GM10248 (cell line): ENCODE measurements at regions not wholly inside any gene's neighbourhood (a gene's known extent, or its start where the extent isn't known, plus 50 kb on each side); places are given as distances from the start of the nearest gene placed in this dataset.

Source experiments
- CTCF ChIA-PET: fragments of 300-600 bp; sonication (Branson Sonifier 250); formaldehyde crosslinking; extraction: SDS; loops from one replicate; lab custom pipeline; 2021; ENCODE audit warnings: antibody characterized with exemption; lab: Yijun Ruan, JAX
- POLR2A ChIA-PET: fragments of 350-650 bp; sonication (Branson Sonifier 250); formaldehyde crosslinking; extraction: SDS; loops from one replicate; lab custom pipeline; 2020; ENCODE audit warnings: antibody characterized with exemption; lab: Yijun Ruan, JAX
- DNase-seq: peaks from one replicate; pipeline ENCODE4 v3.0.0; 2012; ENCODE audit errors: extremely low spot score
- TF ChIP-seq, protein P1 (sequence below): IDR thresholded peaks from 2 replicates; pipeline ENCODE4 v1.5.1; 2012; ENCODE audit warnings: mild to moderate bottlenecking, low read depth; ENCODE audit errors: extremely low read depth, missing control alignments, control extremely low read depth

DNA sequence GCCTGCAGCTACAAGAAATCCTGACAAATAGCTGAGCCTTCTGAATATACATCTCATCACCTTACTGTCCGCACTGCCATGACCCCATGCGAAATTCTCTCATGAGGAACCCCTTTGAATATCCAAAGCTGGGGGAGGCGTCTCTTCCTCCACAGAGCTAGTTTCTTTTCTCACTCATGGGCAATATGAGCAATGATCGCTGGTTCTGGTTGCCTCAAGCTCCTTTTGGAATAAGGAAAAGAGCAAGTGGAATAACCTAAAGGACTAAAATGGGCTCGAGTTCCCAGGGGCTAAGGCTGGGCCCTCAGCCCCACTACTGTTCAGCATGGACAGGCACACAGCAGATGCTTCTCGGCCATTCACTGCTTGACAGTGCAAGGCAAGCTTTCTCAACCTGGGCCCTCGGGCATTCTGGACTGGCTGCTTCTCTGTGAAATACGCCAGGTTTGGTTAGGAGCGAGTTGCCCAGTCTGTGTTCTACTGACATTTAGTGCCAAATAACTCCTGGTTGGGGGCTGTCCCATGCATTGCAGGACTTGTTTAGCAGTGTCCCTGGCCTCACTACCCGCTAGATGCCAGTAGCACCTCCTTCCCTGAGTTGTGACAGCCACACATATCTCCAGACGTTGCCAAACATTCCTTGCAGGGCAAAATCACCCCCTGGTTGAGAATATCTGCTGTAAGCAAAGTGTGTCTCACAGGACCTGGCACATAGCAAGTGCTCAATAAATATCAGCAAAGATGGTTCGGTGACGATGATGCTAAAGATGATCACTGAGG lies 156.8 kb downstream of the CEBPB start:
- ChIA-PET POLR2A (no interaction called here), CTCF (interaction anchor here (2.6 kb wide), 1 partner anchor 9 kb away, joined by 8 read pairs; no protein-coding TSS in a partner anchor)
- no peak for DNase-seq
- TF ChIP-seq, protein P1, sequence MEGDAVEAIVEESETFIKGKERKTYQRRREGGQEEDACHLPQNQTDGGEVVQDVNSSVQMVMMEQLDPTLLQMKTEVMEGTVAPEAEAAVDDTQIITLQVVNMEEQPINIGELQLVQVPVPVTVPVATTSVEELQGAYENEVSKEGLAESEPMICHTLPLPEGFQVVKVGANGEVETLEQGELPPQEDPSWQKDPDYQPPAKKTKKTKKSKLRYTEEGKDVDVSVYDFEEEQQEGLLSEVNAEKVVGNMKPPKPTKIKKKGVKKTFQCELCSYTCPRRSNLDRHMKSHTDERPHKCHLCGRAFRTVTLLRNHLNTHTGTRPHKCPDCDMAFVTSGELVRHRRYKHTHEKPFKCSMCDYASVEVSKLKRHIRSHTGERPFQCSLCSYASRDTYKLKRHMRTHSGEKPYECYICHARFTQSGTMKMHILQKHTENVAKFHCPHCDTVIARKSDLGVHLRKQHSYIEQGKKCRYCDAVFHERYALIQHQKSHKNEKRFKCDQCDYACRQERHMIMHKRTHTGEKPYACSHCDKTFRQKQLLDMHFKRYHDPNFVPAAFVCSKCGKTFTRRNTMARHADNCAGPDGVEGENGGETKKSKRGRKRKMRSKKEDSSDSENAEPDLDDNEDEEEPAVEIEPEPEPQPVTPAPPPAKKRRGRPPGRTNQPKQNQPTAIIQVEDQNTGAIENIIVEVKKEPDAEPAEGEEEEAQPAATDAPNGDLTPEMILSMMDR = no peak

DNA sequence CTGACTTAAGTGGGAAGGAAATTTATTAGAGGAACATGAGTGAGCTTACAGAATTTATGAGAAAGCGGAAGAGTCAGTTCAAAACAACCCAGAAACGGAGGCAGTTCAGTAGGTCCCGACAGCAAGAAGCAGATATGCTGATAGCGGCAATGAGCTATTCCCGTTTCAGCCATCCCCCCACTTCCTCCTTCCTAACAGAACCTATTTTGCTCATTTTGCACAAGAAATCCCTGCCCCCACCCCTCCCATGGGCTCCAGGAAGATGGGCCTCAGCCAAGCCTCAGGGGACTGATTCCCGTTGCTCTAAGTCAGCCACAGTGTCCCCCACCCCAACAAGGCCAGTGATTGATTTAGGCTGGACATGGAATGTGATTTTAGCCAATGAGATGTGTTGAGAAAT lies 157.5 kb downstream of the CEBPB start:
- ChIA-PET POLR2A (no interaction called here), CTCF (interaction anchor here (2.6 kb wide), 1 partner anchor 10 kb away, joined by 8 read pairs; no protein-coding TSS in a partner anchor)
- DNase-seq = no peak
- TF ChIP-seq, protein P1 = no peak

DNA sequence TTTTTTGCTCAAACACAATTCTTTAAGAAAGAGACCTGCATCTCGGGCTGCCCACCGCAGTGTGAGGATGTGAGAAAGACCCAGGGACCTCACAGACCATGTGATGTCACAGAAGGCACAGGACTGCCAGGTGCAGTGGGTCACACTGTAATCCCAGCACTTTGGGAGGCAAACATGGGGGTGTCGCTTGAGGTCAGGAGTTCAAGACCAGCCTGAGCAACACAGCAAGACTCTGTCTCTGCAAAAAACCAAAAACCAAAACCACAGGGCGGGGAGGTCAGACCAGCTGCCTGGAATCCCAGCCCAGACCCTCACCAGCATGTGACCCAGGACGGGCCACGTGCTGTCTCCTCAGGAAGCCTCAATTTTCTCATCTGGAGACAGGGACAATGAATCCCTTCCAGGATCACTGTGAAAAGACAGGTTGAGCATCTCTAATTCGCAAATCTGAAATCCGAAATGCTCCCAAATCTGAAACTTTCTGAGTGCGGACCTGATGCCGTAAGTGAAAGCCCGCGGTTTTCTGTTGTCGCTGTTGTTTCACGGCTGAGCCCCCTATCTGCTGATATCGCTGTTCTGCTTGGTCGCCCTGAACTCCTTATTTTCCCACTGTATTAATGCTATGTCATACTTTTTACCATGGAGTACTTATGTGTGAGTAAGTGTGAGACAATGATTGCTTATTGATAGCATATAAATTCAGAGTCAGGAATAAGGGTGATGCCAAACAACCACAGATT lies 159.5 kb upstream of the PTPN1 start:
- no peak for DNase-seq
- TF ChIP-seq, protein P1 = no peak
- CTCF ChIA-PET = no interaction called here
- POLR2A ChIA-PET = no interaction called here

DNA sequence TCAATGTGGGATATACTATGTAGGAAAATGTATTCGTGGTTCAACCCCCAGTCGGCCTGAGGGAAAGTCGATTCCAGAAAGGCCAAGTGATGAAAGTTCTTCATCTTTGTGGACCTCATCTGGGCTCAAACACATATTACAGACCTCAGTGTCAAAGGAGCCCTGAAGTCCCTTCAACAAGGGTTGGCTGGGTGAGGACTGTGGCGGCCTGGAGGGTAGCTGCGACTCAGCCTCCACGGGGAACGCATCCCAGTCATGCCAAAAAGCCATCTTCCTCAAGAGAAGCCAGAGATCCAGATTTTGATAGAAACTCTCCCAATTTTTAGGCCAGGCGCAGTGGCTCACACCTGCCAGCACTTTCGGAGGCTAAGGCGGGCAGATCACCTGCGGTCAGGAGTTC lies 158.6 kb upstream of the PTPN1 start:
- POLR2A ChIA-PET = no interaction called here
- CTCF ChIA-PET = no interaction called here
- DNase-seq = no peak
- TF ChIP-seq, protein P1 = no peak

DNA sequence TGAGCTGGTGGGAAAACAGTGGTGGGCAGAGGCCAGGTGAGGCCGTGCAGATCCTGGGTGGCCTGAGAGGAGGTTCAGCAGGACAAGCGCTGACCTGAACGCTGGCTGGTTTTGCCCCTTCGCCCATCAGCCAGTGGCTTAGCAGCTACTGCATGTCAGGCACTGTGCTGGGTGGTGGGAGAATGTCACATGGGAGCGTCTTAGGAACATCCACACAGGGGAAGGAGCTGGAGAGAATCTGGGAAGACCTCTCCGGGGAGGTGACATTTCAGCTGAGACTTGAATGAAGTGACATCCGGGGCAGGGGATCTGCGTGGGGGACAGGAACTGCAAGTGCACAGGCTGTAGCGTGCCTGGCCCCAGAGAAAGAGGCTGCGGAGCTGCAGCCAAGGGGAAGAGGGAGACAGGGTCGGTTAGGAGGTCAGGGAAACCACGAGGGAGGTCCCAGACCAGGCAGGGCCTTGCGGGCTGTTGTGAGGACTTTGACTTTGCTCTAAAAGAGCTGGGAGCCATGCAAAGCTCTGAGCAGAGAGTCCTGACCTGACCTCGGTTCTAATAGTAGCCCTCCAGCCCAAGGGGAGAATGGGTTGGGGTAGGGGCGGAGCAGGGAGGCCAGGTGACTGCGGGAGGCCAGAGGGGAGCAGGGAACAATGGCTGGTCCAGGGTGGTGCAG lies 156.8 kb upstream of the PTPN1 start:
- ChIA-PET POLR2A (no interaction called here), CTCF (no interaction called here)
- no peak for DNase-seq
- TF ChIP-seq, protein P1 = no peak

DNA sequence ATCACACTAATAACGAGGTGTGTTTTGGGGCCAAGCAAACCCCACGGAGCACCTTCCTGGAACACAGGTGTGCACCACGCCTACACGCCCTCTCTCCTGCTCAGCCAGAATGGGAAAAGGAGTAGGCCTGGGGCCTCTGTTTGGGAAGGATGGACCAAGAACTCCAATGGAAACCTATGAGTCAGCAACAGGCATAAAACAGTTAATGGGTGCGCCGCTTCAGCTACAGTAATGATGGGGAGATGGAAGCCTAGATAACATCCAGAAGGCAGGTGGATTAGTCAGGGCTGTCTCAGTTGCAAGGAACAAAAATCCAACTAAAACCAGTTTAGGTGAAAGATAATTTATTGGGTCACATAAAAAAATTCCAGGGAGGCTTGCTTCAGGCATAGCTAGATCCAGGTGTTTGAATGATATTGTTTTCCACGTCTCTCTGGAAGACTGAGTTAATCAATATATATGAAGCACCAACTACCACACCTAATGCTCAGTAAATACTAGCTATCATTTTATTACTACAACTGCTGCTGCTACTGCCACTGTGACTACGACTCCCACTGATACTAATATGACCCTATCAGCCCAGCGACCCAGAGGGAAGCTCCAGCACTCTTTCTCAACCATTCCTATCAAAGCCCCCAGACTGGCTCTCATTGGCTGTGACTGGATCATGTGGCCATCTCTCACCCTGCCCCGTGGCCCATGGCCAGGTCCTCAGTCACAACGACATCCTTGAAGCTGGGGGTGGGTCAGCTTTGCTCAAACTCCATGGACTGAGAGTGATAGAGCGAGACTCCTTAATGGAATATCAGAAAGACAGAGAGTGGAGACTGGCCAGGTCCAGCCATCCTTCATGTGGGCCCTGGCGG lies 155.2 kb upstream of the PTPN1 start:
- POLR2A ChIA-PET = no interaction called here
- TF ChIP-seq, protein P1 = no peak
- CTCF ChIA-PET = interaction anchor here (1.5 kb wide), 1 partner anchor 20 kb away, joined by 3 read pairs; no protein-coding TSS in a partner anchor
- DNase-seq = no peak
